ENCODE measurements at regions not wholly inside any gene's neighbourhood (a gene's known extent, or its start where the extent isn't known, plus 50 kb on each side); places are given as distances from the start of the nearest gene placed in this dataset.

GRCh38 chr15:62812515-62812835, 230.1 kb upstream of the TPM1 start:
- H3K4me3 Mint-ChIP-seq: no peak overlapping the region
- no peaks in the 10 kb centered on the region for H3K4me1 Mint-ChIP-seq

GRCh38 chr15:62816342-62817069, 226.0 kb upstream of the TPM1 start:
- DNase-seq (no peak), ATAC-seq (ENCODE audit: low read depth in 2 of 2) (no peak)
- H3K9me3 Mint-ChIP-seq: no peaks in the 10 kb centered on the region
- H3K27me3 Mint-ChIP-seq: peaks cover 0 to 18% (median 13%) of the 10 kb centered on the region in 3 donors
- H3K36me3 Mint-ChIP-seq: no peaks in the 10 kb centered on the region
- H3K4me3 Mint-ChIP-seq: no peak overlapping the region
- H3K27ac Mint-ChIP-seq: no peak overlapping the region
- no peaks in the 10 kb centered on the region for H3K4me1 Mint-ChIP-seq

More at GRCh38 chr15:62812515-62812835, 230.1 kb upstream of the TPM1 start:
- no peak for DNase-seq
- Mint-ChIP-seq H3K27ac (no peak overlapping the region), H3K36me3 (no peaks in the 10 kb centered on the region), H3K27me3 (no peaks in the 10 kb centered on the region), H3K9me3 (no peaks in the 10 kb centered on the region)
- ATAC-seq (ENCODE audit: low read depth in 2 of 2): no peak

- Mint-ChIP-seq H3K27ac (no peak overlapping the region), H3K4me1 (no peaks in the 10 kb centered on the region), H3K9me3 (no peaks in the 10 kb centered on the region), H3K36me3 (no peaks in the 10 kb centered on the region), H3K4me3 (no peak overlapping the region), H3K27me3 (peaks cover 0 to 18% (median 13%) of the 10 kb centered on the region in 3 donors)
- ATAC-seq (ENCODE audit: low read depth in 2 of 2) (no peak), DNase-seq (no peak)
These were observed 223.9 kb upstream of the TPM1 start for GRCh38 chr15:62818691-62819090.

- Mint-ChIP-seq H3K4me1 (no peaks in the 10 kb centered on the region), H3K27ac (no peak overlapping the region), H3K36me3 (no peaks in the 10 kb centered on the region), H3K4me3 (no peak overlapping the region), H3K9me3 (no peaks in the 10 kb centered on the region), H3K27me3 (peaks cover 0 to 23% (median 13%) of the 10 kb centered on the region in 3 donors)
- DNase-seq: no peak
- no peak for ATAC-seq (ENCODE audit: low read depth in 2 of 2)
These were observed 221.0 kb upstream of the TPM1 start for GRCh38 chr15:62821384-62822131.

- ATAC-seq (ENCODE audit: low read depth in 2 of 2): no peak
- no peak overlapping the region for H3K4me3 Mint-ChIP-seq
- no peak for DNase-seq
- H3K9me3 Mint-ChIP-seq: no peaks in the 10 kb centered on the region
- H3K27ac Mint-ChIP-seq: no peak overlapping the region
- H3K36me3 Mint-ChIP-seq: no peaks in the 10 kb centered on the region
- H3K27me3 Mint-ChIP-seq: peaks cover 0 to 23% (median 19%) of the 10 kb centered on the region in 3 donors
- H3K4me1 Mint-ChIP-seq: no peaks in the 10 kb centered on the region
These were observed 220.3 kb upstream of the TPM1 start for GRCh38 chr15:62822228-62822627.

GRCh38 chr15:62823561-62823960, 219.0 kb upstream of the TPM1 start:
- Mint-ChIP-seq H3K27ac (no peak overlapping the region), H3K4me1 (no peaks in the 10 kb centered on the region), H3K4me3 (no peak overlapping the region), H3K27me3 (peaks cover 0 to 16% (median 16%) of the 10 kb centered on the region in 3 donors), H3K36me3 (no peaks in the 10 kb centered on the region), H3K9me3 (no peaks in the 10 kb centered on the region)
- ATAC-seq (ENCODE audit: low read depth in 2 of 2) (no peak), DNase-seq (no peak)

GRCh38 chr15:62824111-62825015, 218.2 kb upstream of the TPM1 start:
- Mint-ChIP-seq H3K9me3 (peaks cover 0 to 2% (median 0%) of the 10 kb centered on the region in 7 donors), H3K4me3 (no peak overlapping the region)

GRCh38 chr15:62825191-62825590, 217.4 kb upstream of the TPM1 start:
- H3K9me3 Mint-ChIP-seq: peaks cover 0 to 4% (median 0%) of the 10 kb centered on the region in 7 donors
- no peak for ATAC-seq (ENCODE audit: low read depth in 2 of 2)

More at GRCh38 chr15:62824111-62825015, 218.2 kb upstream of the TPM1 start:
- ATAC-seq (ENCODE audit: low read depth in 2 of 2) (no peak), DNase-seq (no peak)
- H3K27ac Mint-ChIP-seq: no peak overlapping the region
- no peaks in the 10 kb centered on the region for H3K36me3 Mint-ChIP-seq
- peaks cover 0 to 16% (median 16%) of the 10 kb centered on the region in 3 donors for H3K27me3 Mint-ChIP-seq
- no peaks in the 10 kb centered on the region for H3K4me1 Mint-ChIP-seq

GRCh38 chr15:62826561-62826960, 216.0 kb upstream of the TPM1 start:
- H3K27ac Mint-ChIP-seq: no peak overlapping the region
- H3K9me3 Mint-ChIP-seq: peaks cover 0 to 4% (median 0%) of the 10 kb centered on the region in 7 donors
- DNase-seq (no peak), ATAC-seq (ENCODE audit: low read depth in 2 of 2) (no peak)
- H3K4me3 Mint-ChIP-seq: no peak overlapping the region
- no peaks in the 10 kb centered on the region for H3K4me1 Mint-ChIP-seq
- peaks cover 0 to 13% (median 8%) of the 10 kb centered on the region in 3 donors for H3K27me3 Mint-ChIP-seq
- no peaks in the 10 kb centered on the region for H3K36me3 Mint-ChIP-seq

More at GRCh38 chr15:62825191-62825590, 217.4 kb upstream of the TPM1 start:
- Mint-ChIP-seq H3K36me3 (no peaks in the 10 kb centered on the region), H3K27me3 (peaks cover 0 to 15% (median 8%) of the 10 kb centered on the region in 3 donors), H3K4me1 (no peaks in the 10 kb centered on the region), H3K27ac (no peak overlapping the region), H3K4me3 (no peak overlapping the region)
- DNase-seq: no peak

GRCh38 chr15:62828364-62828763, 214.2 kb upstream of the TPM1 start:
- no peak for ATAC-seq (ENCODE audit: low read depth in 2 of 2)
- peaks cover 0 to 13% (median 8%) of the 10 kb centered on the region in 3 donors for H3K27me3 Mint-ChIP-seq
- no peak overlapping the region for H3K4me3 Mint-ChIP-seq
- H3K36me3 Mint-ChIP-seq: no peaks in the 10 kb centered on the region
- no peak overlapping the region for H3K27ac Mint-ChIP-seq
- peaks cover 0 to 4% (median 0%) of the 10 kb centered on the region in 7 donors for H3K9me3 Mint-ChIP-seq
- no peaks in the 10 kb centered on the region for H3K4me1 Mint-ChIP-seq
- no peak for DNase-seq

- Mint-ChIP-seq H3K4me3 (no peak overlapping the region), H3K9me3 (peaks cover 0 to 4% (median 0%) of the 10 kb centered on the region in 7 donors), H3K4me1 (no peaks in the 10 kb centered on the region), H3K27me3 (peaks cover 0 to 8% (median 3%) of the 10 kb centered on the region in 3 donors), H3K27ac (no peak overlapping the region), H3K36me3 (no peaks in the 10 kb centered on the region)
- no peak for DNase-seq
- ATAC-seq (ENCODE audit: low read depth in 2 of 2): no peak
These were observed 210.3 kb upstream of the TPM1 start for GRCh38 chr15:62832231-62832630.

GRCh38 chr15:62833646-62834045, 208.9 kb upstream of the TPM1 start:
- Mint-ChIP-seq H3K9me3 (peaks cover 0 to 4% (median 0%) of the 10 kb centered on the region in 7 donors), H3K27me3 (peaks cover 0 to 8% (median 0%) of the 10 kb centered on the region in 3 donors), H3K27ac (no peak overlapping the region), H3K4me3 (no peak overlapping the region), H3K36me3 (no peaks in the 10 kb centered on the region), H3K4me1 (no peaks in the 10 kb centered on the region)
- ATAC-seq (ENCODE audit: low read depth in 2 of 2) (no peak), DNase-seq (no peak)

GRCh38 chr15:62834686-62835329, 207.7 kb upstream of the TPM1 start:
- H3K9me3 Mint-ChIP-seq: peaks cover 0 to under 1% (median 0%) of the 10 kb centered on the region in 7 donors
- no peak for ATAC-seq (ENCODE audit: low read depth in 2 of 2)
- no peaks in the 10 kb centered on the region for H3K4me1 Mint-ChIP-seq
- H3K27ac Mint-ChIP-seq: no peak overlapping the region
- no peak for DNase-seq
- H3K36me3 Mint-ChIP-seq: no peaks in the 10 kb centered on the region
- H3K4me3 Mint-ChIP-seq: no peak overlapping the region
- H3K27me3 Mint-ChIP-seq: peaks cover 0 to 3% (median 0%) of the 10 kb centered on the region in 3 donors

All from naive B cell (primary cell).